Smooth muscle cell (in vitro differentiated cells): ENCODE measurements at regions not wholly inside any gene's neighbourhood (a gene's known extent, or its start where the extent isn't known, plus 50 kb on each side); places are given as distances from the start of the nearest gene placed in this dataset.

Experiments
- DNase-seq: peaks from one replicate; lab custom pipeline; 2025; ENCODE audit not compliant: unreplicated experiment; lab: John Stamatoyannopoulos, UW
- H2AFZ ChIP-seq: fragments of 200-600 bp; sonication (generic); 2 replicates; pipeline ENCODE4 v1.6.0; 2016; ENCODE audit warnings: antibody characterized with exemption, low read depth, mild to moderate bottlenecking
- H3F3A ChIP-seq: fragments of 200-600 bp; sonication (generic); 2 replicates; pipeline ENCODE4 v1.6.0; 2017; ENCODE audit warnings: antibody characterized with exemption, low read depth
- H3K27ac ChIP-seq: fragments of 200-600 bp; sonication (generic); 2 replicates; pipeline ENCODE4 v1.5.1; 2016; ENCODE audit warnings: low read depth, mild to moderate bottlenecking
- H3K27me3 ChIP-seq: fragments of 200-600 bp; sonication (generic); 2 replicates; pipeline ENCODE4 v1.6.1; 2016; ENCODE audit warnings: low read depth, mild to moderate bottlenecking
- H3K36me3 ChIP-seq: fragments of 200-600 bp; sonication (generic); 2 replicates; pipeline ENCODE4 v1.5.1; 2016; ENCODE audit warnings: low read depth
- H3K4me1 ChIP-seq: fragments of 200-600 bp; sonication (generic); 2 replicates; pipeline ENCODE4 v1.5.1; 2016; ENCODE audit warnings: low read depth
- H3K4me2 ChIP-seq: fragments of 200-600 bp; sonication (generic); 2 replicates; pipeline ENCODE4 v1.6.0; 2016; ENCODE audit warnings: mild to moderate bottlenecking
- H3K4me3 ChIP-seq: fragments of 200-600 bp; sonication (generic); 2 replicates; pipeline ENCODE4 v1.5.1; 2016; ENCODE audit warnings: mild to moderate bottlenecking
- H3K79me2 ChIP-seq: fragments of 200-600 bp; sonication (generic); 2 replicates; pipeline ENCODE4 v1.6.0; 2016; ENCODE audit warnings: low read depth, mild to moderate bottlenecking
- H3K9ac ChIP-seq: fragments of 200-600 bp; sonication (generic); 2 replicates; pipeline ENCODE4 v1.6.0; 2016; ENCODE audit warnings: low read depth
- H3K9me3 ChIP-seq: fragments of 200-600 bp; sonication (generic); replicated peaks from 2 replicates; pipeline ENCODE4 v1.5.1; 2016; ENCODE audit warnings: low read depth
- H4K20me1 ChIP-seq: fragments of 200-600 bp; sonication (generic); 2 replicates; pipeline ENCODE4 v1.6.0; 2016; ENCODE audit warnings: low read depth
- WGBS: methylation state at CpG from one replicate; pipeline ENCODE4 v1.1.7; 2016; ENCODE audit warnings: low lambda C conversion rate; 5-methylcytosine and 5-hydroxymethylcytosine counted together
- TF ChIP-seq, protein P1 (sequence below): fragments of 200-600 bp; sonication (generic); IDR thresholded peaks from 2 replicates; pipeline ENCODE4 v1.5.1; 2017; ENCODE audit warnings: borderline replicate concordance, mild to moderate bottlenecking, antibody characterized with exemption; ENCODE audit not compliant: insufficient read depth, poor library complexity, severe bottlenecking

DNA sequence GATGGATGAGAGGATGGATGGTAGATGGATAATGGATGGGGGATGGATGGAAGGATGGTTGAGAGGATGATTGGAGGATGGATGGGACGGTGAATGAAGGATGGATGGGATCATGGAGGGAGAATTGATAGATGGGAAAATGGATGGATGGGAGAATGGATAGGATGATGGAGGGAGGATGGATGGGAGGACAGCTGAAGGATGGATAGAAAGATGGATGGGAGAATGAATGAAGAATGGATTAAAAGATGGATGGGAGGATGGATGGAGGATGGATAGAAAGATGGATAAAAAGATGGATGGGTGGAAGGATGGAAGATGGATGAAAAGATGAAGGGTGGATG is 218.3 kb upstream of the IER5L start:
- WGBS = 63% methylated on average over 1 of the region's 1 CpG
- H3K27ac ChIP-seq = no peak overlapping the region

DNA sequence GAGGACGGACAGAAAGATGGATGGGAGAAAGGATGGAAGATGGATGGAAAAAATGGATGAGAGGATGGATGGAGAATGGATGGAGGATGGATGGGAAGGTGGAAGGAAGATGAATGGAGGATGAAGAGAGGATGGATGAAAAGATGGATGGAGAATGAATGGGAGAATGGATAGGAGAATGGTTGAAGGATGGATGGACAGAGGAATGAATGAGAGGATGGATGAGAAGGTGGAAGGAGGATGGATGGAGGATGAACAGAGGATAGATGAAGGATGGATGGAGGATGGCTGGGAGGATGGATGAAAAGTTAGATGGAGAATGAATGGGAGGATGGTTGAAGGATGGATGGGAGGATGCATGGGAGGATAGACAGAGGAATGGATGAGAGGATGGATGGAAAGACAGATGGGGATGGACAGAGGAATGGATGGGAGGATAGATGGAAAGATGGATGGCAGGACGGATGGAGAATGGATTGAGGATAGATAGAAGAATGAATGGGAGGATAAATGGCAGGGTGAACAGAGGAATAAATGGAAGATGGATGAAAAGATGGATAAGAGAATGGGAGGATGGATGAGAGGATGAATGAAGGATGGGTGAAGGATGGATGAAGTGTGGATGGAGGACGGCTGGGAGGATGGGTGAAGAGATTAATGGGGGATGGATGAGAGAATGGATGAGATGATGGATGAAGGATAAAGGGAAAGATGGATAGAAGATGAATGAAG is 217.7 kb upstream of the IER5L start:
- Histone ChIP-seq H4K20me1 (no peaks in the 10 kb centered on the region), H3K4me2 (no peak overlapping the region), H3K4me3 (no peak overlapping the region), H3K9me3 (no peaks in the 10 kb centered on the region), H3K9ac (no peak overlapping the region), H3K27ac (no peak overlapping the region), H3K79me2 (no peaks in the 10 kb centered on the region), H3K4me1 (no peaks in the 10 kb centered on the region), H2AFZ (no peak overlapping the region), H3F3A (no peaks in the 10 kb centered on the region), H3K36me3 (no peaks in the 10 kb centered on the region), H3K27me3 (no peaks in the 10 kb centered on the region)
- TF ChIP-seq, protein P1, sequence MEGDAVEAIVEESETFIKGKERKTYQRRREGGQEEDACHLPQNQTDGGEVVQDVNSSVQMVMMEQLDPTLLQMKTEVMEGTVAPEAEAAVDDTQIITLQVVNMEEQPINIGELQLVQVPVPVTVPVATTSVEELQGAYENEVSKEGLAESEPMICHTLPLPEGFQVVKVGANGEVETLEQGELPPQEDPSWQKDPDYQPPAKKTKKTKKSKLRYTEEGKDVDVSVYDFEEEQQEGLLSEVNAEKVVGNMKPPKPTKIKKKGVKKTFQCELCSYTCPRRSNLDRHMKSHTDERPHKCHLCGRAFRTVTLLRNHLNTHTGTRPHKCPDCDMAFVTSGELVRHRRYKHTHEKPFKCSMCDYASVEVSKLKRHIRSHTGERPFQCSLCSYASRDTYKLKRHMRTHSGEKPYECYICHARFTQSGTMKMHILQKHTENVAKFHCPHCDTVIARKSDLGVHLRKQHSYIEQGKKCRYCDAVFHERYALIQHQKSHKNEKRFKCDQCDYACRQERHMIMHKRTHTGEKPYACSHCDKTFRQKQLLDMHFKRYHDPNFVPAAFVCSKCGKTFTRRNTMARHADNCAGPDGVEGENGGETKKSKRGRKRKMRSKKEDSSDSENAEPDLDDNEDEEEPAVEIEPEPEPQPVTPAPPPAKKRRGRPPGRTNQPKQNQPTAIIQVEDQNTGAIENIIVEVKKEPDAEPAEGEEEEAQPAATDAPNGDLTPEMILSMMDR = no peak
- no peak for DNase-seq
- 20% methylated on average over 3 of the region's 3 CpGs for WGBS

More for the DNA sequence above, 218.3 kb upstream of the IER5L start:
- TF ChIP-seq, protein P1 = no peak
- no peak for DNase-seq
- H3K9ac ChIP-seq = no peak overlapping the region
- no peak overlapping the region for H3K4me2 ChIP-seq
- no peaks in the 10 kb centered on the region for H4K20me1 ChIP-seq
- no peaks in the 10 kb centered on the region for H3F3A ChIP-seq
- no peak overlapping the region for H2AFZ ChIP-seq
- H3K27me3 ChIP-seq = no peaks in the 10 kb centered on the region
- no peaks in the 10 kb centered on the region for H3K36me3 ChIP-seq
- no peaks in the 10 kb centered on the region for H3K79me2 ChIP-seq
- no peaks in the 10 kb centered on the region for H3K4me1 ChIP-seq
- no peak overlapping the region for H3K4me3 ChIP-seq
- no peaks in the 10 kb centered on the region for H3K9me3 ChIP-seq

DNA sequence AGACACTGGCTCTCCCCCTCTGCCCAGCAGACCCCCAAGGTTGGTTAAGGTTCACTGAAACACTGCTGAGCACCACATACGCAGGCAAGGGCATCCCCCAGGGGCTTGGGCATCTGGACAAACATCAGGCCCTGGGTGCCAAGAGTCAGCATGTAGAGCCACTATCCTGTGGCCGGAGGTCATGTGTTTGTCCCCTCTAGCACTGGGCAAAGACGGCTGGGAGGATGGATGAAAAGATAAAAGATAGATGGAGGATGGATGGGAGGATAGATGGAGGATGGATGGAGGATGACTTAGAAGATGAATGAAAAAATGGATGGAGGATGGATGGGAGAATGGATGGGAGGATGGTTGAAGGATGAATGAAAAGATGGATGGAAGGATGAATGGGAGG is 216.8 kb upstream of the IER5L start:
- Histone ChIP-seq H3K4me1 (no peaks in the 10 kb centered on the region), H3K4me3 (no peak overlapping the region), H3K79me2 (no peaks in the 10 kb centered on the region), H3K9me3 (no peaks in the 10 kb centered on the region), H2AFZ (no peak overlapping the region), H3K9ac (no peak overlapping the region), H3K36me3 (no peaks in the 10 kb centered on the region), H3K4me2 (no peak overlapping the region), H4K20me1 (no peaks in the 10 kb centered on the region), H3K27me3 (no peaks in the 10 kb centered on the region), H3K27ac (no peak overlapping the region), H3F3A (no peaks in the 10 kb centered on the region)
- WGBS = 85% methylated on average over 3 of the region's 3 CpGs
- TF ChIP-seq, protein P1 = no peak
- DNase-seq = no peak

DNA sequence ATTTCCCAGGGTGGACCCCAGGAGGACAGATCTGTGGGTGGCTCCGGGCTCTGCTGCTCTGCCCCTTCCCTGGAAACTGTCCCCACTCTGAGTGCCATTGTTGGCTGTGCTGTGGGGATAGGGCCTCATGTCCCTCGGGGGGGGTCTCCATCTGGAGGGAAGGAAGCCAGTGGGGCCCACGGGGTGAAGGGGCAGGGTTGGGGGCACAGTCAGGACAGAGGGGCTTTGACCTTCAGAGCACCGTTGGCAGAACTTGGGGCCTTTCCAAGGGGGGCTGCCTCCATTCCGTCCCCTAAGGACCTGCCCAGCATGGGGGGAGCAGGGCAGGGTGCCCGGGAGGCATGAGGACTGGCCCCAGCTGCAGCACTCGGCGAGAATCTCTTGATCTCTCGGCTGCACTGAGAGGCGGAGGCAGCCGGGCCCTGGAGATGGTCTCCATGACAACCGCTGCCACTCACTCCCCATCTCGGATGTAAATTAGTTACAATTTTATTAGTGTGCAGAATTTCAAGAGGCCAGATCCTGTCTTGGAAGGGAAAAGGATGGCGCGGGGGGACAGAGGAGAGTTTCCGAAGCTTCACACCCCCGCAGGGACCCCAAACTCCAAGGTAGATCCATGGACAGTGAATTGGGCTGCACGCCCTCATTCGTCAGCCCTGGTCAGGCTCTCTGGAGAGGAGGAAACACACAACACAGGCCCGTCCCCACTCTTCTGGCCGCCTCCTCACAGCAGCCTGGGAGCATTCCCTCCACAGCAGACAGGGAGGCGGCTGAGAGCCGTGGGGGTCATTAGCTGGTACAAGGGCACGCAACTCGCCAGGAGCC is 216.2 kb upstream of the IER5L start:
- no peak overlapping the region for H3K4me3 ChIP-seq
- no peaks in the 10 kb centered on the region for H3F3A ChIP-seq
- H3K27me3 ChIP-seq = no peaks in the 10 kb centered on the region
- no peaks in the 10 kb centered on the region for H3K9me3 ChIP-seq
- H4K20me1 ChIP-seq = no peaks in the 10 kb centered on the region
- H3K4me2 ChIP-seq = no peak overlapping the region
- no peak overlapping the region for H3K27ac ChIP-seq
- 86% methylated on average over 24 of the region's 25 CpGs for WGBS
- TF ChIP-seq, protein P1 = no peak
- no peaks in the 10 kb centered on the region for H3K36me3 ChIP-seq
- H3K4me1 ChIP-seq = no peaks in the 10 kb centered on the region
- no peak for DNase-seq
- H3K9ac ChIP-seq = no peak overlapping the region
- no peak overlapping the region for H2AFZ ChIP-seq
- no peaks in the 10 kb centered on the region for H3K79me2 ChIP-seq
